ENCODE measurements at regions not wholly inside any gene's neighbourhood (a gene's known extent, or its start where the extent isn't known, plus 50 kb on each side); places are given as distances from the start of the nearest gene placed in this dataset.

GRCh38 chr6:133673056-133673455 is 215.9 kb upstream of the TCF21 start:
- TF ChIP-seq CTCF (IDR thresholded peaks at IDR 0.05) (no peak), POLR2A (IDR thresholded peaks at IDR 0.05) (no peak)
